ENCODE measurements at regions not wholly inside any gene's neighbourhood (a gene's known extent, or its start where the extent isn't known, plus 50 kb on each side); places are given as distances from the start of the nearest gene placed in this dataset.
A peak's percentile ranks its signal among the peaks of the same experiment; 100 is the strongest.

GRCh38 chr3:34856081-34856947, 783.0 kb upstream of the ARPP21 start:
- CTCF ChIA-PET: interaction anchor here (0.8 kb wide), 1 partner anchor 23 kb away, joined by 3 read pairs; no protein-coding TSS in a partner anchor
- no peaks in the 10 kb centered on the region for H3K27me3 Mint-ChIP-seq (ENCODE audit: low read depth)
- no peaks in the 10 kb centered on the region for H3K9me3 Mint-ChIP-seq
- POLR2A ChIA-PET: interaction anchor here (0.6 kb wide), 1 partner anchor 1040 kb away, joined by 3 read pairs; no protein-coding TSS in a partner anchor
- peaks cover 20% of the 10 kb centered on the region for H3K4me1 Mint-ChIP-seq
- no peak overlapping the region for H3K27ac Mint-ChIP-seq
- H3K4me3 Mint-ChIP-seq: no peak overlapping the region
- no peaks in the 10 kb centered on the region for H3K36me3 Mint-ChIP-seq
- no peak for DNase-seq (ENCODE audit: low spot score)
- peak; percentile 74 for ATAC-seq
- TF ChIP-seq E2F4 (CRISPR knock-in tag; IDR thresholded peaks at IDR 0.05; ENCODE audit: borderline replicate concordance, low read depth): no peak
- TF ChIP-seq PRRX2 (CRISPR knock-in tag; IDR thresholded peaks at IDR 0.05): no peak
- TF ChIP-seq ZBTB43 (CRISPR knock-in tag; IDR thresholded peaks at IDR 0.05): no peak
- no peak for TF ChIP-seq ZNF263 (CRISPR knock-in tag; IDR thresholded peaks at IDR 0.05; ENCODE audit: low read depth)
- no peak for TF ChIP-seq FOXK1 (CRISPR knock-in tag; IDR thresholded peaks at IDR 0.05)
- TF ChIP-seq NR2C2 (CRISPR knock-in tag; IDR thresholded peaks at IDR 0.05): no peak
- no peak for TF ChIP-seq SMAD3 (CRISPR knock-in tag; IDR thresholded peaks at IDR 0.05; ENCODE audit: borderline replicate concordance)
- TF ChIP-seq FOXJ3 (CRISPR knock-in tag; IDR thresholded peaks at IDR 0.05; ENCODE audit: borderline replicate concordance): no peak
- TF ChIP-seq KAT7 (CRISPR knock-in tag; IDR thresholded peaks at IDR 0.05; ENCODE audit: borderline replicate concordance): no peak
- TF ChIP-seq ZNF425 (CRISPR knock-in tag; conservative IDR thresholded peaks at IDR 0.05): no peak
- TF ChIP-seq ZNF671 (CRISPR knock-in tag; IDR thresholded peaks at IDR 0.05): no peak
- TF ChIP-seq USF2 (CRISPR knock-in tag; IDR thresholded peaks at IDR 0.05): no peak
- TF ChIP-seq ATF6 (CRISPR knock-in tag; IDR thresholded peaks at IDR 0.05): no peak
- no peak for TF ChIP-seq TEAD1 (CRISPR knock-in tag; IDR thresholded peaks at IDR 0.05)
- no peak for TF ChIP-seq STAT6 (CRISPR knock-in tag; conservative IDR thresholded peaks at IDR 0.05; ENCODE audit: low read depth)
- no peak for TF ChIP-seq NR3C1 (CRISPR knock-in tag; conservative IDR thresholded peaks at IDR 0.05; ENCODE audit: low read depth)
- no peak for TF ChIP-seq ZNF317 (CRISPR knock-in tag; IDR thresholded peaks at IDR 0.05; ENCODE audit: borderline replicate concordance, low read depth)
- no peak for TF ChIP-seq ATF3 (CRISPR knock-in tag; conservative IDR thresholded peaks at IDR 0.05)

Data from WTC11 (cell line).